HEK293T (cell line): ENCODE measurements at regions not wholly inside any gene's neighbourhood (a gene's known extent, or its start where the extent isn't known, plus 50 kb on each side); places are given as distances from the start of the nearest gene placed in this dataset.

ENCODE experiments used
- CTCF ChIA-PET: fragments of 350-600 bp; formaldehyde crosslinking; extraction: SDS; loops from one replicate; lab custom pipeline; 2021; ENCODE audit warnings: antibody characterized with exemption, inconsistent platforms; lab: Yijun Ruan, JAX
- POLR2A ChIA-PET: fragments of 350-600 bp; formaldehyde crosslinking; extraction: SDS; loops from one replicate; lab custom pipeline; 2020; ENCODE audit warnings: antibody characterized with exemption, inconsistent platforms; lab: Yijun Ruan, JAX
- DNase-seq: peaks from one replicate; pipeline ENCODE4 v3.0.0; 2012; ENCODE audit warnings: mixed read lengths; ENCODE audit errors: extremely low spot score
- ARNT ChIP-seq: fragments of 450-650 bp; IDR thresholded peaks from 2 replicates; pipeline ENCODE4 v1.6.1; 2017; ENCODE audit warnings: mild to moderate bottlenecking
- BHLHE40 ChIP-seq: fragments of 450-650 bp; IDR thresholded peaks from 2 replicates; pipeline ENCODE4 v1.6.1; 2016; ENCODE audit warnings: mild to moderate bottlenecking, moderate library complexity, borderline replicate concordance
- CTBP1 ChIP-seq: fragments of 450-650 bp; IDR thresholded peaks from 2 replicates; pipeline ENCODE4 v1.6.1; 2016; ENCODE audit warnings: borderline replicate concordance
- ELF4 ChIP-seq: fragments of 450-650 bp; IDR thresholded peaks from 2 replicates; pipeline ENCODE4 v1.6.1; 2017; ENCODE audit warnings: antibody characterized with exemption
- FOXA1 ChIP-seq: fragments of 450-650 bp; IDR thresholded peaks from 2 replicates; pipeline ENCODE4 v1.6.1; 2016; ENCODE audit warnings: mild to moderate bottlenecking
- FOXK2 ChIP-seq: fragments of 450-650 bp; IDR thresholded peaks from 2 replicates; pipeline ENCODE4 v1.6.1; 2016; ENCODE audit warnings: mild to moderate bottlenecking
- FOXM1 ChIP-seq: fragments of 450-650 bp; IDR thresholded peaks from 2 replicates; pipeline ENCODE4 v1.6.1; 2017; ENCODE audit warnings: mild to moderate bottlenecking, borderline replicate concordance
- HDGF ChIP-seq: fragments of 450-650 bp; IDR thresholded peaks from 2 replicates; pipeline ENCODE4 v1.6.1; 2017; ENCODE audit warnings: antibody characterized with exemption, borderline replicate concordance
- L3MBTL2 ChIP-seq: fragments of 450-650 bp; conservative IDR thresholded peaks from 2 replicates; pipeline ENCODE4 v1.6.1; 2016; ENCODE audit warnings: mild to moderate bottlenecking
- LEF1 ChIP-seq: fragments of 450-650 bp; IDR thresholded peaks from 2 replicates; pipeline ENCODE4 v1.6.1; 2017; ENCODE audit warnings: mild to moderate bottlenecking, borderline replicate concordance
- NFRKB ChIP-seq: fragments of 450-650 bp; IDR thresholded peaks from 2 replicates; pipeline ENCODE4 v1.6.1; 2016; ENCODE audit warnings: mild to moderate bottlenecking, moderate library complexity
- SP1 ChIP-seq: fragments of 450-650 bp; IDR thresholded peaks from 2 replicates; pipeline ENCODE4 v1.6.1; 2017
- SUZ12 ChIP-seq: fragments of 450-650 bp; IDR thresholded peaks from 2 replicates; pipeline ENCODE4 v1.6.1; 2016; ENCODE audit warnings: mild to moderate bottlenecking
- TARDBP ChIP-seq: fragments of 450-650 bp; IDR thresholded peaks from 2 replicates; pipeline ENCODE4 v1.6.1; 2016
- ZNF384 ChIP-seq: fragments of 450-650 bp; IDR thresholded peaks from 2 replicates; pipeline ENCODE4 v1.6.1; 2016
- TF ChIP-seq, protein P1 (sequence below): fragments of 450-650 bp; IDR thresholded peaks from 2 replicates; pipeline ENCODE4 v1.6.1; 2016

DNA sequence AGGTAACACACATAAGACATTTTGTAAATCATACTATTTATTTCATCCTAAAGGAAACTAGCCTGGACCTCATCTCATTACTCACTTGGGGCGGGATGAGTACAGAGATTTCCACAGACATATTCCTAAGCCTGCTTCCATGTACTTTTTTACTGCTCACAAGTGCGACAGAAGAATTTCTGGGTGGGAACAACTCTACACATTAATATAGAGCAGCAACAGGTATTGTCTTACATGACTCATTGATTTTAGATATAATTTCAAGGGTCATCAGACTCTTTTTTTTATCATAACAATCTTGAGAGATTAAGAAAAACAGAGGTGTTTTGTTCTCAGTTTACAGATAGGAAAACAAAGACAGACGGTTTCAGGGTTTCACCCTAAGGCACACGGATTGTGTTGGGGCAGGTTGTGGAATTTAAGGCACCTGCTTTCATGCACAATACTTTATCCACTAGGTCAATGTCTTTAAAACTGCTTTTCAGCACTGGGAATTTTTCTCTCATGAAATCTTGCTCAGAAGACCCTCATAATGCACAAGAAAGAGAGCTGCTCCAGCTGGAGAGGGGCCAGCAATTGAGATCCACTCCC lies 186.7 kb upstream of the CDIN1 start:
- DNase-seq, result no peak
- CTCF ChIA-PET, result no interaction called here
- no peak for TF ChIP-seq CTBP1
- POLR2A ChIA-PET, result no interaction called here

DNA sequence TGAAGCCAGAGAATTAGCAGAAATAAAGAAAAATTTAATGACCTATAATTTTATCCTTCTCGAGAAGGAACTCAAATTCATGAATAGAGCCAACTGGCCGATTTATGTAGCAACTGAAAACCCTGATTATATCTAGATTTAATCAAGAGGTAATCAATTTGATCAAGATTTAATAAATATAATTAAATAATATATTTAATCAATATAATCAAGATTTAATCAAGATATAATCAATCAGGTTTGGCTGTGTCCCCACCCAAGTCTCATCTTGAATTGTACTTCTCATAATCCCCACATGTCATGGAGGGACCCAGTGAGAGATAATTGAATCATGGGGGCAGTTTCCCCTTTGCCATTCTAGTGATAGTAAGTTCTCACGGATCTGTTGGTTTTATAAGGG lies 181.2 kb upstream of the CDIN1 start:
- ChIA-PET POLR2A (no interaction called here), CTCF (interaction anchor here (0.6 kb wide), 1 partner anchor 1307 kb away, joined by 4 read pairs; no protein-coding TSS in a partner anchor)
- no peak for TF ChIP-seq ZNF384
- no peak for TF ChIP-seq LEF1
- TF ChIP-seq TARDBP, result no peak
- no peak for TF ChIP-seq BHLHE40
- no peak for TF ChIP-seq ARNT
- no peak for TF ChIP-seq ELF4
- TF ChIP-seq, protein P1, sequence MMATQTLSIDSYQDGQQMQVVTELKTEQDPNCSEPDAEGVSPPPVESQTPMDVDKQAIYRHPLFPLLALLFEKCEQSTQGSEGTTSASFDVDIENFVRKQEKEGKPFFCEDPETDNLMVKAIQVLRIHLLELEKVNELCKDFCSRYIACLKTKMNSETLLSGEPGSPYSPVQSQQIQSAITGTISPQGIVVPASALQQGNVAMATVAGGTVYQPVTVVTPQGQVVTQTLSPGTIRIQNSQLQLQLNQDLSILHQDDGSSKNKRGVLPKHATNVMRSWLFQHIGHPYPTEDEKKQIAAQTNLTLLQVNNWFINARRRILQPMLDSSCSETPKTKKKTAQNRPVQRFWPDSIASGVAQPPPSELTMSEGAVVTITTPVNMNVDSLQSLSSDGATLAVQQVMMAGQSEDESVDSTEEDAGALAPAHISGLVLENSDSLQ, result no peak
- TF ChIP-seq SUZ12, result no peak
- no peak for TF ChIP-seq FOXA1
- TF ChIP-seq FOXM1, result no peak
- TF ChIP-seq FOXK2, result no peak
- no peak for DNase-seq

DNA sequence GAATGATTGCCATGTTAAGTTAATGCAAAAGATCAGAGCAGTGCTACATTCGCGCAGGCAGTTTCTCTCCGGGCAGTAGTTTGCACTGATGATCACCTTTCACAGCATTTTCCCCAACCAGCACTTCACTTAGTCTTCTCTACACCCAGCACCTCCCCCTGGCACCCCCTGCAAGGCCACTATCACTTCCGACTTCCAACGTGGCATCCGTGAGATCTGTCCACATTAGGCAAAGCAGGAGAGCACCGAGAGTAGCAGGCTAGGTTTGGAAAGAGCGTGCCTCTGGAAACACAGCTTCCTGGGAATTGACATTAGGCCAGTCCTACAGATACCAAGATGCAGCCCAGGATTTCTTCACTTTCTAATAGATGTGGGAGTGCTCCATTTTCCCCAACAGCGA lies 180.2 kb upstream of the CDIN1 start:
- DNase-seq, result no peak
- ChIA-PET POLR2A (no interaction called here), CTCF (no interaction called here)
- no peak for TF ChIP-seq FOXK2
- no peak for TF ChIP-seq ARNT
- TF ChIP-seq FOXA1, result no peak
- TF ChIP-seq CTBP1, result no peak
- TF ChIP-seq ELF4, result no peak
- no peak for TF ChIP-seq LEF1
- no peak for TF ChIP-seq SP1
- no peak for TF ChIP-seq BHLHE40

DNA sequence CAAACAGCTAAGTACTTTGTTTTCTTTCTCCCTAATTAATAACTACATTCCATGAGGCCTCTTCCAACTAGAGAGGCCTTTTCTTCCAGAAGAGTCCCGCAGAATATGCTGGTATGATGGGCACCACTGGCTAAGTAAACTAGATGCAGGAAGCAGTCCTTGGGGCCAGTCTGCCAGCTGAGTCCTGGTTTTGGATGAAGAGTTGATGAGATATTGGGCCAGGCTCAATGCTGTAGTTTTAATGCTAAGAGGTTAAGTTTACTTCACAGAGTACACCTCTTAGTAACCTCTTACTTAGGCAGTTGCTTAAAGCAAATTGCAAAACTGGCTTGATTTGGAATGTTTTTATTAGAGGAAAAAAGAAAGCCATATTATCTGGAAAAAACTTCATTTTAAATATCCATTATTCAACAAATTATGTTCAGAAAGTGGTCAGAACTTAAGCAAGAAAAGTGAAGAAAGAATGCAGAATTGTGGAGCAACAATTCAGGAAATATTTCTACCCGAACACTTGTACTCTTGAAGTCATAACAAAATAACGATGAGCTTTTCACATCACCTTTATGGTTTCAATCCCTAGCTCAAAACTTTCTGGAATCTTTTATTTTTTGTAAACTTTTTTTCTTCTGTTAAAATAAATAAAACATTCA lies 178.4 kb upstream of the CDIN1 start:
- ChIA-PET CTCF (no interaction called here), POLR2A (no interaction called here)
- no peak for DNase-seq
- TF ChIP-seq, protein P1, result no peak
- TF ChIP-seq FOXK2 (no peak), HDGF (no peak), SP1 (no peak)

DNA sequence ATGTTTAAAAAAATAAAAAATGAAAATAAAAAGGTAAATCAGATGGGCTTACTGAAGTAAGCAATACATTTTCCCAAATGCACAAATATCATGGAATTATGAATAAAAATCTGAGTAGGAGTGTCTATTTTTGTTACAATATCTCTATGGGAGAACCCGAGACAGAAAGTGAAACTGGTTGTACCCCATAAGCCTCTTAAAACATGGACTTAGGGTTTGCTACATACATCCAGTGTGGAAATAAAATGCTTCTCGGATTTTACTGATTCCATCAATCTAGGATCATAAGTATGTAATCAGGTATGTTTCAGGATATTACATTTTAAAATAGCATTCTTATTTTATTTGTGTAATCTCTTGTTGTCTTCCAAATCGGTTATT lies 177.8 kb upstream of the CDIN1 start:
- POLR2A ChIA-PET, result no interaction called here
- no peak for DNase-seq
- TF ChIP-seq ZNF384 (no peak), LEF1 (no peak), SUZ12 (no peak), BHLHE40 (no peak), TARDBP (no peak), HDGF (no peak), ARNT (no peak), FOXA1 (no peak), NFRKB (no peak), SP1 (no peak), CTBP1 (no peak), FOXM1 (no peak), FOXK2 (no peak), L3MBTL2 (no peak), ELF4 (no peak)
- TF ChIP-seq, protein P1, result no peak
- CTCF ChIA-PET, result no interaction called here

DNA sequence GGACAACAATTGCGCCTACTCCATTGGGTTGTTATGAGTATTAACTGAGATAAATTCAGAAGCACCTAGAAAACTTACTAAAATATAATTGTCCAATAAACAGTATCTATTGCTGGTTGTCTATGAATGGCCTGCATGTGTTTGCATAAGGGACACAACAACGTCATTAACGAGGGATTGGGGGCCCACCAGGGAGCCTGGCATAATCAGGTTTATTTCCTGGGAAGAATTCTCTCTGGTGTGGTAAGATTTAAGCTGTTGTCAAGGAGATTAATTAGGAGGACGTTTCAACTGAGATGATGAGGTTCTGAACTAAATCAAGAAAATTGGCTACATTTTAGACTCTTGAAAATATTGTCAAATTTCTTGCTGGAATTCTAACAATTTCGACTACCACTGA lies 176.1 kb upstream of the CDIN1 start:
- DNase-seq, result no peak
- ChIA-PET CTCF (no interaction called here), POLR2A (no interaction called here)
- TF ChIP-seq CTBP1, result no peak
- no peak for TF ChIP-seq FOXK2
- TF ChIP-seq, protein P1, result no peak
- no peak for TF ChIP-seq HDGF
- no peak for TF ChIP-seq NFRKB

DNA sequence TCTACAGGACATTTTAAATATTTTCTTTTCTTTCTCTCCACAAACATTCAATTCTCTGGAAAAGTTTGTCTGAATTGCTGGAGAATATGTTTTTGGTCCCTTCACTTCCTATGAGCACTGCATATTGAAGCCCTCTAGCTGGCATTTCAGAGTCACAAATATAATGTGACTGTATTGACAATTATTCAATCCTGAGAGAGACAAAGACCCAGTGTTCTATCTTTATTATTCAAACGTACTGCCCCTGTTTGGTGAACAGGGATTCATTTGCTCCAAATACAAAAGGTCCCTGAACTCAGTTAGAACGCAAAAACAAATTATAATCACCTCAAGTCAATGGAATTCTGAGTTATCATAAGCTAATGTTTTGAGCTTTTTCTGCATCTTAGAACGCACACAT lies 173.1 kb upstream of the CDIN1 start:
- ChIA-PET POLR2A (no interaction called here), CTCF (no interaction called here)
- no peak for DNase-seq
- TF ChIP-seq ZNF384, result no peak
